ENCODE measurements at regions not wholly inside any gene's neighbourhood (a gene's known extent, or its start where the extent isn't known, plus 50 kb on each side); places are given as distances from the start of the nearest gene placed in this dataset.

- TF ChIP-seq CTCF (IDR thresholded peaks at IDR 0.05; ENCODE audit: poor library complexity, severe bottlenecking), result no peak
- TF ChIP-seq REST (IDR thresholded peaks at IDR 0.05; ENCODE audit: borderline replicate concordance), result no peak
- TF ChIP-seq RAD21 (conservative IDR thresholded peaks at IDR 0.05), result no peak
- TF ChIP-seq EP300 (conservative IDR thresholded peaks at IDR 0.05; ENCODE audit: poor library complexity, severe bottlenecking), result no peak
- TF ChIP-seq POLR2AphosphoS5 (IDR thresholded peaks at IDR 0.05), result no peak
Measured at GRCh38 chr1:25034736-25035522, 104.9 kb upstream of the RUNX3 start.
